ENCODE measurements at regions not wholly inside any gene's neighbourhood (a gene's known extent, or its start where the extent isn't known, plus 50 kb on each side); places are given as distances from the start of the nearest gene placed in this dataset.

DNA sequence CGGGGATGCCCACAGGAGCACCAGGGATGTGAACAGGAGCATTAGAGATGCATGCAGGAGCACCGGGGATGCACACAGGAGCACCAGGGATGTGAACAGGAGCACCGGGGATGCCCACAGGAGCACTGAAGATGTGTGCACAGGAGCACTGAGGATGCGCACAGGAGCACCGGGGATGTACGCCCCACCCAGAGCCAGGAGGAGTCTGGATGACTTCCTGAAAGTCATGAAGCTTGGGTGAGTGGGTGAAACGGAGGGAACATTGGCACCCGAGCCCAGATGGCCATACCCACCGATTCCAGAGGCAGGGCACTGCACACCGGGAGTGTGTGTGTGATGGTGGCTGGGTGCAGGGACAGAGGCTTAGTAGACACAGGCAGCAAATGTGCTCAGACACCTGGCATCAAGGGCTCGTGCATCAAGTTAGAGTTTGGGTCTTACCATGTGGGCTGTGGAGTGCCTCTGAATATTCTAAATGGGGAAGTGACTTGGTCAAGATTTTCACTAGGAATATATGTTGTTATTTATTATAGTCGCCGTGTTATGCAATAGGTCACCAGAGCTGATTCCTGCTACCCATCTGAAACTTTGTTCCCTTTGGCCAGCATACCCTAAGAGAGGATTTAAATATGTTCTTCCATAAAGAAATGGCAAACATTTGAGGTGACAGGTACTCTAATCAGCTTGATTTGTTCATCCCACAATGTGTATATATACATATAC, 365.8 kb upstream of the MYT1L start:
- DNase-seq: no peak

DNA sequence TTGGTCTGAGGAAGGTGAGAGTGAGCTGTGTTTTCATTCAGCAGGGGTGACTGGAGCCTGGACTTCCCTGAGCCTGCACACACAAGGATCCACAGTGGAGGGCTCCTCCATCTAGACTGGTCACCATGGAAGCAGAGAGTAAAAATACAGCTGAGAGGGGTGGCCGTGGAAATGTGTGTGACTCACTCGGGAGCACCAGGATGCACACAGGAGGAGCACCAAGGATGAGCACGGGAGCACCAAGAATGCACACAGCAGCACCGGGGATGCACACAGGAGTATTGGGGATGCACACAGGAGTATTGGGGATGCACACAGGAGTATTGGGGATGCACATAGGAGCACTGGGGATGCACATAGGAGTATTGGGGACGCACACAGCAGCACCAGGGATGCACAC, 365.2 kb upstream of the MYT1L start:
- DNase-seq: no peak

DNA sequence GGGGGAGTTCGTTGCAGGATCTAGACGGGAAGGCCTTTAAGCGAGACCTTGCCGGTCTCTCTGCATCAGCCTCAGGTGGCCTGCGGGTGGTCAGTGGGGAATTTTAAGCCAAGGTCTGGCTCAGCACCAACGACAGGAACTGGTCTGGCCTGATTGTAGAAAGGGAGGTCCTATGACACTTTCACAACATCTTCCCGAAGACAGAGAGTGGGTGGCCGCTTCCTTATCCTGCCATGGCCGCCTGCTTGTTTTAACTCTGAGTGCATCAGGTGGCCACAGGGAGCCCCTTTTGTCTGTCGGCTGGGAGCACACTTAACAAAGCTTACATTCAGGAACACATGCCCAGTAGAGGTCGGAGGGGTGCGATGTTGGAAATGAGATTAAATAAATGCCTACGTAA, 363.7 kb upstream of the MYT1L start:
- DNase-seq: no peak

DNA sequence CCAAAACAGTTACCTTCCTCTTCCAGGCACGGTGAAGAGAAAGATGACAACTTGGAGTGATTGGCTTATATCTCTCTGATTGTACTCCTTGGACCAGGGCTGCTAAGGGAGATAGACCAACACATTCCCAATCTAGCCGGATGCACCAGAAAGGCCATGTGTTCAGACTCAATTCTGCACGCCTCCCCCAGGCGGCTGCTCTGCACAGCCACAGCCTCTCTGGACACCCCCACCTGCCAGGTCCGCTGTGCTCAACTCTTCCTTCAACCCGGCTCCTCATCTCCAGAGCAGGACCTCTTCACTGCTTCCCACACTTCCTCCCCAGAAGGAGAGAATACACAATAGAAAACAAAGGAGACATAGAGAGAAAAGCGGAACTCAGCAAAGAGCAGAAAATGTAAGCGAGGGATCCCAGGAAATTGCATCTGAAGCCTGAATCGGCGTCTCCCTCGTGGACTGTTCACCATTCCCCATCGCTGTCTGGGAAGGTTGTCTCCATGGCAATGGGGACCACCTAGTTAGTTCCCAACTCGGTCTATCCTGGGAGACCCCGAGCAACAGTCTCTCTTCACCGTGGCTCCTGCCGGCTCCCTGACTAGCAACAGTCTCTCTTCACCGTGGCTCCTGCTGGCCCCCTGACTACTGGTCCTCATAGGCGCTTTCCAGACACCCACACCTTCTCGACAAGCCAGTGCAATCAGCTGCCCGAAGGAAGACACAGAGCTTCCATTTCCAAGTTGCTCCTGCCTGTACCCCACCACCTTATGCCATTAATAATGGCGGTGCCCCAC, 361.7 kb upstream of the MYT1L start:
- DNase-seq: no peak

DNA sequence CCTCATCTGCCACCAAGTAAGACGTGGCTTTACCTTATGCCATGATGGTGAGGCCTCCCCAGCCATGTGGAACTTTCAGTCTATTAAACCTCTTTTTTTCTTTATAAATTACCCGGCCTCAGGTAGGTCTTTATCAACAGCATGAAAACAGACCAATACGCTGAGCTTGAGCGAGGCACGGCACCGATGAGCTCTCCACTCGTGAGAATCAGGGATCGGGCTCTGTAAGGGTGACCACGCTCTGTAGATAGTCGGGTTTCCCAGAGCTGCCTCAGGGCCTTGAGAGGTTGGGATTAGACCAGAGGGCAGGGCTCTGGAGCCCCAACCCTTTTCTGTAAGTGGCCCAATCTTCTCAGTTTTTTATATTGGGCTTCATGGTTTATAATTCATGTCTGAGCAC, 360.3 kb upstream of the MYT1L start:
- DNase-seq: no peak

DNA sequence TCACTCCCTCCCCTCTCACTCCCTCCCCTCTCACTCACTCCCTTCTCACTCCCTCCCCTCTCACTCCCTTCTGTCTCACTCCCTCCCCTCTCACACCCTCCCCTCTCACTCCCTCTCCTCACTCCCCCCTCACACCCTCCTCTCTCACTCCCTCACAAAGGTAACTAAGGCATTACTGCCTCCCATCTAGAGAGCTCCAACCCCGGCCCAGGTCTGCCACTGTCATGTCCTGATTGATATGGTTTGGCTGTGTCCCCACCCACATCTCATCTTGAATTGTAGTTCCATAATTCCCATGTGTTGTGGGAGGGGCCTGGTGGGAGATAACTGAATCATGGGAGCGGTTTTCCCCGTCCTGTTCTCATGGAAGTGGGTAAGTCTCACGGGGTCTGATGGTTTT, 359.9 kb upstream of the MYT1L start:
- no peak for DNase-seq

DNA sequence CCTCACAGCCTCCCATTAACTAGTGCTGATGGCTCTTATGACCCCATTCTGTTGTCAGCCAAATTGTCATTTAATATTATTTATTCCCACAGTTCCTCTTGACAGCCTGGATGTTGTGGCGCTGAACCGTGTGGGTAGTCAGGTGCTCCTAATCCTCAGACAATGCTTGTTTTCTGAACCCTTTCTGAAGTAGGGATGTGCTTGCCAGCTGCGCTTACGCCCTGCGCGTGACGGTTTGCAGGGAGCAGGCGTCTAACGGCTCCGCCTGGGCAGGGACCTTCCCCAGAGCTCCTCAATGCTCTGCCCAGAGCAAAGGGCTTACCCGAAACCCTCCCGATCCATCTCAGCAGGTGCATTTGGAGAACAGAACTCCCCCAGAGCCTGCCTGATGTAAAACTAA, 358.2 kb upstream of the MYT1L start:
- no peak for DNase-seq

DNA sequence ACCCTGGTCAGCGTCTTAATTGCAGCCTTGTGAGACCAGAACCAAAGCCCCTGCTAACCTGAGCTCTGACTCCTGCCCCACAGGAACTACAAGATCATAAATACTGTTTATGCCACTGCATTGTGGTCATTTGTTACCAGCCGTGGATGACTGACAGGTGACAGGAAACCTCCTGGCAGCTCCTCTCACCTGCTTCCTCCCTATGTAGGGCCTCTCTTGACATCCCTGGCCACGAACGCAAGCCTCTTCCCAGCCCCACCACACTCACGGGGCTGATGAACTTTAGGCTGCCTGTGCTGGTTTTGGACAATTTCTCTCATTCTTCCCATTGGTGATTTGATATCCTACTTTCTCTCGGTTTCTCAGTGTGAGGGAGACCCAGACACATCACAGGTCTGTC, 357.2 kb upstream of the MYT1L start:
- no peak for DNase-seq

DNA sequence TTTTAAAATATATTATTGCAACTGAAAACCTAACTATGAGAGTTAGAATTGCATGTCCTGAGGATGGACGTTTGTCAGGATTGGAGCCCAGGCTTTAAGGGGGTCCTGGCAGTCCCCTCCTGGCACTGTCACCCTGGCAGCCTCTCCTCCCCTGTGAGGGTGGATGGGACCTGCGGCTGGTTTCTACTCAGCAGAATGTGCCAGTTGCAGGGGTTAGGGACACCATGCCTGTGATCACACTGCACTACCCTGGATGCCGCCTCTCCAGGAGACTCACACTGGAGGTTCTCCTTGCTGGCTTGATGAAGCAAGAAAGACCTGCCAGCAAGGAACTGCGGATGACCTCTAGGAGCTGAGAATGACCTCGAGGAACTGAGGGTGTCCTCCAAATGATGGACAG, 356.7 kb upstream of the MYT1L start:
- no peak for DNase-seq

DNA sequence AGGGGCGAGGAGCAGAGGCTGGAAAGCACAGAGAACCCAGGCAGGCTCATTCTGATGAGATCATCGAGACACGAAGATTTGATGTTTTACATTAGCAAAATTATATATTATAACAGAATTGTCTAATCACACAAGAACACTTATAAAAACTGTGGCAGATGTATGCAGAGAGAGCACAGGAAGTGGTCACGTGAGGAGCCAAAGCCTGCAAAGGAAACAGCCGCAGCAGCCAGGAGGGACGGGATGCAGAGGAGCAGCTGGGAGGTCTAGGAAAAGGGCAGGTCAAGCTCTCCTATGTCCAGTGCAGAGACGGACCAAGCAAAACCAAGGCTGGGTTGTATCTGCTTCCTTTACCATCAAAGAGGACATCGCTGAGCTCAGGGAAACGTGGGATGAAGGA, 355.1 kb upstream of the MYT1L start:
- no peak for DNase-seq

DNA sequence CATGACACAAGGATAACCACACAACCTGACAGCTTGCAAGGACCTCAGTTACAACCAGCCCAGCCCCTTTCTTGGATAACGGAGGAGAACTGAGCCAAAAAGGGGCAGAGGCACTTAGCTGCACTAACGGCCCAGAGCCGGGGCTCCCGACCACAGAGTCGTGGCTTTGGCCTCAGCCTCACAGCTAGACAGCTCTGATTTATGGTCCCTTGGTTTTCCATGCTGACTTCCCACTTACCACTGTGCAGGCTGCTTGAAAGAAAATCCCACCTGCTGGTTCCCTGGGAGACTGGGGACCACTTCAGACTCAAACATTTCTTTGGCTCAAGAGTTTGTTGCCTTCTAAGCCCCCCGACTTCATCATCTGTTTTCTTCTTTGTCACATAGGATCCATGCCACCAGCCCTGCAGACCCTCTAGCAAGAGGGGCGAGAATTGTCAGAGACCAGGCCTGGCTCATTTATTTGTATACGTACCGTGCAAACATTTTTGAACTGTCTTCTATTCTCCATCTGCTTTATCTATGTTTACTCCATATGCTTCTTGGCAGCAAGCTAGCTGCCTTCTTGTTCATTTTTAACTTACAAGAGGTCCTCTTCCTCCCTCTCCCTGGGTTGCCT, 352.6 kb upstream of the MYT1L start:
- DNase-seq: no peak

DNA sequence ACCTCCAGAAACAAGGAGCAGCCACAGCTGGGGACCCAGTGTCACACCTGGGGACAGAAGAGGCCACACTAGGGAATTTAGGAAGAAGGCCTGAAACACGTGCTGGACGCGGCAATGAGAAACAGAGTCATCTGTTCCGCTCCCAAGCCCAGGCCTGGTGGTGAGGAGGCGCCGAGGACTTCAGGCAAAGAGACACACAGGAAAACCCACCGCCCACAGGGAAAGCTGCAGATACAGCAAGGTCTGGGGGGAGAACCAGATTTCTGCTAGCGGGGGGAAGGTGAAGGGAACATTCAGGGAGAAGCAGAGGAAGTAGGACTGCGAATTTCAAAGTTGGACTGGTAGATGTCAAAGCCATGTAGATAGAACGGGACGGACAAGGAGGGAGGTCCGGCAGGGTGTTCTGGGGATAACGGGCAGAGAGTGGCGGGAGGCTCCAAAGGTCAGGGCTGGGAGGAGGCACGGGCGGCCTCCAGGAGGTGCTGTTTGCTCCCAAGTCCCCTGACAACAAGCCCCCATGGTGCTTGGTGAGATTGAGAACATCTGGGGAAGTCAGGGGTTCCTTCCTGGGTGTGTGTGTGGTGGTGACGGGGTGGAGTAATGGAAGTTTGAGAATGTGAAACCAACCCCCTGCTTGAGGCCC, 351.7 kb upstream of the MYT1L start:
- no peak for DNase-seq

DNA sequence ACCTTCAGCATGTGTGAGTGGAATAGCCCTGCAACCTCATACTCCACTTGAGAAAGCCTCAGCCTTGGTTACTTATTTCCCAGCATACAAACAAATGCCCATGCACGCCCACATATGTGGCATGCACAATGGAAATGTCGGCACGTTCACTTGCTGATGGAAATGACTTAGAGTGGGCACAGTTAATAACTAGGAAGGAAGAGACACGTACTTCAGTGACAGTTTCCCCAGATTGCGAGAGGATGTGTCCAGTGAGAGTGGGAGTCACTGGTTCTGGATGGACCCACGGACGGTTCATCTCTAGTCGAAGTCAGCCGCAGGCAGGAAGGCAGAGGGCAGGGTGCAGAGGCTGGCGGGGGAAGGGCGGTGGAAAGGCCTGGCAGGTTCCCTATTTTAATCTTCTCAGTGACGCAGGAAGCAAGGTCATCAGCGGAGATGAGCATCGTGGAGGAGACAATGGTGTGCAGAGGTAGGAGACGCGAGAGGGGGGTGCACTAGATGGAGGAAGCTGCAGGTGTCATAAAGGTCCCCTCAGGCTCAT, 350.7 kb upstream of the MYT1L start:
- no peak for DNase-seq

DNA sequence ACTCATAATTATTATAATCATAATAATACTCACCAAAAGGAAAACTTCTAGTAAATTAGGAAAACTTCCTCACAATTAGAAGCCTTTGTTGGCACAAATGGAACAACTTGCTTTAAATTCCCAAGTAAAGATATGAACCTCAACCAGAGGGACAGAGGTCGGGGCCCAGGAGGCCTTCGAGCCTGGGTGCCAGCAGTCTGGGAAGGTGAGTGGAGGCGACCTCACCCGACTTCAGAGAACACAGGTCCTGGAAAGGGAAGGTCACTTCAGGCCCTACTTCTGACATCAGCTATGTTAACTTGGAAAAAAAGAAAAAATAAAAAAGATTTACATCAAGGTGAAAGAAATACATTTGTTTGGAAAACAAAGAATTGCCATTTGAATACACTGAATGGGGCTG, 350.0 kb upstream of the MYT1L start:
- no peak for DNase-seq

DNA sequence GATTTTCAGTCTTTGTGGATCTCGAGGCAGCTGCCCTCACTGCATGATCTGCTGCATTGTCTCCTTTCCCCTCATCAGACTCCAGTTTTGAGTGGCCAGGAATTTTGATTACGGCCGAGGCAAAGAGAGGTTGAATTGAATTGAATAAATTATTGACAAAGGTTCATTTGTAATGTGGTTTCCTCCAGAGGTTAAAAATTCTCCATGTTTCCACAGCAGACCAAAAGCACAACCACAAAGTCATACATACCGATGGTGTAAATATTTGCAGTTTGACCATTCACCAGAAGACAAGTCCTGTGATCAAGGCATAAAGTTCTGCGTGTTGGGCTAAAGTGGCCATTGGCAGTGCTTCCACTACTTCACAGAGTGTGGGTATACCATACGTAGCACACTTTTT, 343.8 kb upstream of the MYT1L start:
- no peak for DNase-seq

DNA sequence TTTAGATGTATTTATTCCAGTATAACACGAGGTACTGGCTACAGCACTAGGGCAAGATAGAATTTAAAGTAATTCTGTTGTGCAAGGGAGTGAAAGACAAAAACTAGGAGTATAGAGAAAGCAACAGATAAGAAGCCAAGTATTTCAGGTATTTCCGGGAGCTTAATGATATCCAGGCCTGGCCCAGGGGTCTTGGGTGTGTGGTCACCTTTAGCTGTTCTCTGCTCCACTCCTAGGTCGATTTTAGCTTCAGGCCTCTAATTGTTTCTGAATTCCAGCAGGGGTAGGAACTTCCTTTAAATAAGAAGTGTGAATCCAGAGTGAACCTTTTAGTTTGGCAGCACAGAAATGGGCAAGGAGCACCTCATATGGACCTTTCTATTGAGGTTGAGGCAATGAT, 342.3 kb upstream of the MYT1L start:
- no peak for DNase-seq

DNA sequence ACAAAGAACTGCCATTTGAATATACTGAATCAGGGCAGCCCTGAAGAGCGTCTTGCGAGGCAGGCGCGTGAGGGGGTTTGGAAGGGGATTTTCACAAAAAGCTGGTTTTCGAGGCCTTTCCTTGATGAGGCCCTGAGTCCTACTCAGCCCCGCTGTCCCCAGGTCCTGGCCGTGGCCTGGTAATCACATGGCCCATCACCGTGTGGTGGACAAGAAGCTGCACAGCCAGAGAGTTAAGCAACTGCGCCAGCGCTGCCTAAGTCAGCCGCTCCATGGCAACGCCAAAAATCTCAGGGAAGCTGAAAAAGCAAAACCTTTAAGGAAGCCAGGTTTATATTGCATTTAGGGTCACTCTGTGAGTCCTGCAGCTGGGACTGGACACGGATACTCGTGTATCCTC, 341.2 kb upstream of the MYT1L start:
- no peak for DNase-seq

DNA sequence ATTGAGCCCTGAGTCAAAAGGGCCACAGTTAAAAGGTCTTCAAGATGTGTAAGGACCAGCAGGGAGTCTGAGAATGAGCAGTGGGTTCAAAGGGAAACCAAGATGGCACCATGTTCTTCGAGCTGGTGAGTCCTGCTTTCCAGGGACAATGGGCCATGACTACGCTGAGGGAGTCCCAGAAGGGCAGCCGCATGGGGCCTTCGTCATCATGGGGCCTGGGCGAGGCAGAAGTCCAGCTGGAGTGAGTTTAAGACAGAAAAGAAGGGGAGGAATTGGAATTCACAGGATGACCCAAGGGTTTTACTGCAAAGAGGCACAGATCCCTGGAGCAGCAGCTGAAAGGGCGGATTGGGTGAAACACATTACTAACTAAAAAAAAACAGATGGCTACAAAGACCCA, 340.8 kb upstream of the MYT1L start:
- DNase-seq: no peak

DNA sequence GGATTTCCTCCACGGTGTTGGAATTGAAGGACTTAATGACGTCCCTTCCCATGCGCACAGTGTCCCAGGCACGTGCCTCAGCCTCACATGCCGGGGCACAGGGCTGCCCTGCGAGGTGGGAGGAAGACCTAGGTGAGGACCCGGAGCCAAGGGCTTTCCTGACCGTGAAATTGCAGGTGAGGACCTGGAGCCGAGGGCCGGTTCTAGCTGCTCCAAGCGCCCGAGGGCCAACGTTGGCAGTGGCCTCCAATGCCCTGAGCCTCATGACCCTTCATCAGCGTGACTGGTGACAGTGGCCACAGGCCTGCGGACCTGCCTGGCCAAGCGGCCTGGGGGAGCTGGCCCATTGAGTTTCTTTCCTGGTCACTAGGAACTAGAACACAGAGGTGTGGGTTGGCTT, 338.2 kb upstream of the MYT1L start:
- no peak for DNase-seq

DNA sequence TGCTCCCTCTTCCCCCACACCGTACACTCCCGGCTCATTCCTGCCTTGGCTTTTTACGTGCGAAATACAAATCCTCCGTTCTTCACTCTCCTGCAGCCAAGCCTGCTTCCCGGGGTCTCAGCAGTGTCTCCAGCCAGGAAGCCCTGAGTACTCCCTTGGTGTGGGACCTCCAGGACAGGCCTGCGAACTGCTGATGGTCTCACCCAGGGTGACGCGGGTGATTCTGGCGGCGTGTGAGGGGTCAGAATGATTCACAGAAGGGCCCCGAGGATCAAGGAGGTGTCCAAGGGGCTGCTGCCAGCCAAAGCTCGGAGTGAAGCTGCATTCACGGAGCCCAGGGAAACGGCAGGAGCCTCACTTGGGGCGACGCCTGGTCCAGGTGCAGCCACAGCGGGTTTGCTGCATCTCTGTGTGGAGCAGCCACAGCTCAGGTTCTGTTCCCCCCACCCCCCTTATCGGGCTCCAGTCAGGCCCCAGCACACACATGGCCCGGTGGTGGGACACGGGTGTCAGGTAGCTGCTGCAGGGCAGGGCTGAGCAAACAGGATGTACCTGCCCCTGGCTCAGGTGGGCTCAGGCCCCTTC, 337.7 kb upstream of the MYT1L start:
- DNase-seq: no peak

DNA sequence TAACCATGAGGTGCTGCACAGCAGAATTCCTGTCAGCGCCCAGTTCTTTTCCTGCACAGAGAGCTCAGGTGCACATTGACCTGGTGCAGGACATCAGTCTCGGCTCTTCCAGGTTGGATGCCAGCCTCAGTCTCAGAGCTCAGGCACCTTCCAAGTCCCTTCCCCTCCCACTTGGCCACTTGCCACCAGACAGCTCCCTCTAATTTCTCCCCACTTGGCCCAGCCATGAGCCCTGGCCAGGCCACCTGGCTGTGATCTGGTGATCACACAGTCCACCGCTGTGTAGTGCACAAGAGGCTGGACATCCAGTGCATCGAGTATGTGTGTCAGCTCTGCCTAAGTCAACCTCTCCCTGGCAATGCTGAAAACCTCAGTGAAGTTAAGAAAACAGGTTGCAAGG, 336.6 kb upstream of the MYT1L start:
- no peak for DNase-seq

DNA sequence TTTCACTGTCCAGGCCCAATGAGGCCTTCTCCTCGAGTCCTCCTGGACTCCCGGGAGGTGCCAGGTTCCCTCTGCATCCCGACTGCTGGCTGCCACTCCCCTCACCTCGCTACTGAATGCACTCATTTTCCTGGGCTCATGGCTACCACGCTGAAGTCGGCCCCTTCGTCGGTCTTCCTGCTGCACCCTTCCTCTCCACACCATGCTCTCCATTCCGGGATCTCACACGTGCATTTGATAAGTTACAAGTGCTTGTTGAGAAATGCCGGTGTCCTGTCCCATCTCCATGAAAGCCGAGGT, 334.7 kb upstream of the MYT1L start:
- no peak for DNase-seq
